GM23248 (cell line): ENCODE measurements at regions not wholly inside any gene's neighbourhood (a gene's known extent, or its start where the extent isn't known, plus 50 kb on each side); places are given as distances from the start of the nearest gene placed in this dataset.
"Not testable (repeated sequence)": the region's sequence is repeated elsewhere in the genome, so short reads cannot be mapped to it uniquely, and the experiment has no call there.

ENCODE experiments used
- DNase-seq: peaks from one replicate; pipeline ENCODE4 v3.0.0-alpha.2; 2015
- H2AFZ ChIP-seq: fragments of 200-600 bp; sonication (generic); 2 replicates; pipeline ENCODE4 v1.6.1; 2016; ENCODE audit warnings: antibody characterized with exemption
- H3F3A ChIP-seq: fragments of 200-600 bp; sonication (generic); 2 replicates; pipeline ENCODE4 v1.6.1; 2016; ENCODE audit warnings: mild to moderate bottlenecking, antibody characterized with exemption, mixed run types; ENCODE audit not compliant: insufficient read depth
- H3K27ac ChIP-seq: fragments of 200-600 bp; sonication (generic); 2 replicates; pipeline ENCODE4 v1.5.1; 2016; ENCODE audit warnings: mild to moderate bottlenecking
- H3K27me3 ChIP-seq: fragments of 200-600 bp; sonication (generic); replicated peaks from 2 replicates; pipeline ENCODE4 v1.6.1; 2016; ENCODE audit warnings: mild to moderate bottlenecking; ENCODE audit not compliant: insufficient read depth
- H3K36me3 ChIP-seq: fragments of 200-600 bp; sonication (generic); 2 replicates; pipeline ENCODE4 v1.6.1; 2016; ENCODE audit warnings: low read depth, mild to moderate bottlenecking
- H3K4me1 ChIP-seq: fragments of 200-600 bp; sonication (generic); 2 replicates; pipeline ENCODE4 v1.6.1; 2016; ENCODE audit warnings: mild to moderate bottlenecking; ENCODE audit not compliant: insufficient read depth
- H3K4me2 ChIP-seq: fragments of 200-600 bp; sonication (generic); one replicate; pipeline ENCODE4 v1.6.1; 2016; ENCODE audit warnings: mild to moderate bottlenecking; ENCODE audit not compliant: unreplicated experiment
- H3K4me3 ChIP-seq: fragments of 200-600 bp; sonication (generic); 2 replicates; pipeline ENCODE4 v1.5.1; 2016; ENCODE audit warnings: mild to moderate bottlenecking
- H3K79me2 ChIP-seq: fragments of 200-600 bp; sonication (generic); 2 replicates; pipeline ENCODE4 v1.6.1; 2016; ENCODE audit warnings: mild to moderate bottlenecking; ENCODE audit not compliant: insufficient read depth
- H3K9ac ChIP-seq: fragments of 200-600 bp; sonication (generic); 2 replicates; pipeline ENCODE4 v1.6.1; 2016; ENCODE audit warnings: mild to moderate bottlenecking
- H3K9me2 ChIP-seq: fragments of 200-600 bp; sonication (generic); 2 replicates; pipeline ENCODE4 v1.6.1; 2016; ENCODE audit warnings: mixed run types, mild to moderate bottlenecking, moderate library complexity; ENCODE audit not compliant: insufficient read depth
- H3K9me3 ChIP-seq: fragments of 200-600 bp; sonication (generic); one replicate; pipeline ENCODE4 v1.6.1; 2017; ENCODE audit warnings: low read depth
- H4K20me1 ChIP-seq: fragments of 200-600 bp; sonication (generic); 2 replicates; pipeline ENCODE4 v1.6.0; 2016; ENCODE audit not compliant: insufficient read depth
- EZH2 ChIP-seq: fragments of 200-600 bp; sonication (generic); IDR thresholded peaks from 2 replicates; pipeline ENCODE4 v1.6.1; 2018; ENCODE audit warnings: antibody characterized with exemption, mild to moderate bottlenecking; ENCODE audit not compliant: insufficient read depth, poor library complexity, severe bottlenecking
- EZH2phosphoT487 ChIP-seq: fragments of 200-600 bp; sonication (generic); IDR thresholded peaks from 2 replicates; pipeline ENCODE4 v1.6.1; 2018; ENCODE audit warnings: antibody characterized with exemption, moderate library complexity, mild to moderate bottlenecking, low read depth; ENCODE audit not compliant: insufficient read depth
- WGBS, 2 experiments: methylation state at CpG; one replicate each; pipeline ENCODE4 v1.1.6; 2015 to 2017; ENCODE audit warnings: low lambda C conversion rate in 2 of 2, low coverage in 1 of 2; ENCODE audit errors: missing lambda C conversion rate in 2 of 2; 5-methylcytosine and 5-hydroxymethylcytosine counted together
- in situ Hi-C: fragments of 300-500 bp; cut with MboI; formaldehyde crosslinking; loops from 2 replicates; pipeline ENCODE4 v1.15.0; 2020

- Histone ChIP-seq H3K36me3 (no peaks in the 10 kb centered on the region), H3K4me3 (no peak overlapping the region), H3K9me2 (no peaks in the 10 kb centered on the region), H3K4me2 (no peak overlapping the region), H3K27ac (no peak overlapping the region), H3K79me2 (no peaks in the 10 kb centered on the region), H3K4me1 (peaks cover 3% of the 10 kb centered on the region; the same call in 1 of the 2 replicates), H3F3A (0 out of 2 replicates have a peak, but pooled peaks cover 3% of the 10 kb centered on the region), H3K9ac (no peak overlapping the region), H3K9me3 (no peaks in the 10 kb centered on the region), H4K20me1 (no peaks in the 10 kb centered on the region), H2AFZ (no peak overlapping the region), H3K27me3 (no peaks in the 10 kb centered on the region)
- in situ Hi-C loops, result loop anchor here (25.0 kb wide), 1 partner anchor 772 kb away; no protein-coding TSS in a partner anchor
- 87 to 88% methylated on average over 12 of the region's 12 CpGs for WGBS, 2 experiments
- TF ChIP-seq EZH2phosphoT487 (no peak), EZH2 (no peak)
- DNase-seq, result no peak
Observed at GRCh38 chr15:77939851-77940250, 137.7 kb downstream of the TBC1D2B start.

DNA sequence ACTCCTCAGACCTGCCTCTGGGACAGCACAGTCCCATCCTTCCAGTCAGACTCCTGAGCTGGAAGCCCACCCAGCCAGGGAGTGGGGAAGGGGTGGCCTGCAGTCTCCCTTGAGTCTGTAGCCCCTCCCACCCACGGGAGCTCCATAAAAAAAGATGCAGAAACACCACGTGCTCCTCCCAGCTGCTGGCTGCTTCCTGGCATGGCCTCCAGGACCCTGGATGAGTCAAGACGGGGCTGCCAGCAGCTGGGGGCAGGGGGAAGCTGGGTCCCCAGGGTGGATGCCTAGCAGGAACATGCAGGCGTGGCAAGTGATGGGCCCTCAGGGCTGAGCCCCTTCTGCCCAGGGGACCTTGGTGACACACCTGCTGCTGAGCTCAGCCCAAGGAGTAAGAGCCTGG, 138.5 kb downstream of the TBC1D2B start:
- H3K27ac ChIP-seq, H3K36me3 ChIP-seq, H3K9me2 ChIP-seq, H3K27me3 ChIP-seq, DNase-seq, H3K79me2 ChIP-seq, H3K4me1 ChIP-seq, H4K20me1 ChIP-seq, H3K4me3 ChIP-seq, H3F3A ChIP-seq, H3K4me2 ChIP-seq, H3K9me3 ChIP-seq, H3K9ac ChIP-seq, H2AFZ ChIP-seq: not testable (repeated sequence)
- in situ Hi-C loops, result loop anchor here (25.0 kb wide), 1 partner anchor 773 kb away; no protein-coding TSS in a partner anchor
- 41 to 48% methylated on average over 4 of the region's 4 CpGs for WGBS, 2 experiments

- not testable (repeated sequence) for H3K27ac ChIP-seq, H2AFZ ChIP-seq, H4K20me1 ChIP-seq, H3K27me3 ChIP-seq, DNase-seq, H3K9ac ChIP-seq, H3K9me3 ChIP-seq, H3K79me2 ChIP-seq, H3K4me3 ChIP-seq, H3K4me1 ChIP-seq, H3K36me3 ChIP-seq, H3K9me2 ChIP-seq, H3K4me2 ChIP-seq, H3F3A ChIP-seq
- in situ Hi-C loops, result loop anchor here (25.0 kb wide), 1 partner anchor 774 kb away; no protein-coding TSS in a partner anchor
- 63 to 79% methylated on average over 7 to 12 of the region's 12 CpGs for WGBS, 2 experiments
Observed at GRCh38 chr15:77938546-77938945, 139.0 kb downstream of the TBC1D2B start.

GRCh38 chr15:77936567-77936966, 140.9 kb downstream of the TBC1D2B start:
- not testable (repeated sequence) for H3K79me2 ChIP-seq, H3K9me2 ChIP-seq, H3K36me3 ChIP-seq, H3K4me2 ChIP-seq, DNase-seq, H3K27ac ChIP-seq, H2AFZ ChIP-seq, H3K9me3 ChIP-seq, H3K27me3 ChIP-seq, H3K9ac ChIP-seq, H3K4me1 ChIP-seq, H3K4me3 ChIP-seq, H4K20me1 ChIP-seq, H3F3A ChIP-seq
- in situ Hi-C loops, result loop anchor here (25.0 kb wide), 1 partner anchor 776 kb away; no protein-coding TSS in a partner anchor

DNA sequence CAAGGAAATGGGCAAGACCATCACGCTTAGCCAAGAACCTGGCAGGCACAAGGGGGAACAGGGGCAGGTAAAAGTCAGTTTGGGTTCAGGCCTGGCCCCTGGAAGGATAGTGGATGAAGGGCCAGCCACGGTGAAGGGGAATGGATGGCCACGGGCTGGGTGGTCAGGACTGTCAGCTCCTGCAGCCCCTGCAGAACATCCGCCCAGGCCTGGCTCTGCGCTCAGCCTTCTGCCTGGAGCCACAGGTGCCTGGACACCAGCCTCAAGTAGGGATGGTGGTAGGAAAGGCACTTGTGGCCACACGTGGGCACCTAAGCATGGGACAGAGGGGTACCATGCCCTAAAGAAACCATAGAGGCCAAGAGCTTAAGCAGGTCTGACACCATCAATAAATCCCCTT, 143.0 kb downstream of the TBC1D2B start:
- not testable (repeated sequence) for H3K4me3 ChIP-seq, DNase-seq, H3K27me3 ChIP-seq, H3F3A ChIP-seq, H3K9ac ChIP-seq, H2AFZ ChIP-seq, H3K36me3 ChIP-seq, H3K27ac ChIP-seq, H3K9me3 ChIP-seq, H3K79me2 ChIP-seq, H3K4me2 ChIP-seq, H3K9me2 ChIP-seq, H4K20me1 ChIP-seq, H3K4me1 ChIP-seq
- in situ Hi-C loops, result loop anchor here (25.0 kb wide), 1 partner anchor 778 kb away; no protein-coding TSS in a partner anchor
- 52 to 57% methylated on average over 5 to 6 of the region's 6 CpGs for WGBS, 2 experiments

- in situ Hi-C loops, result loop anchor here (25.0 kb wide), 1 partner anchor 781 kb away; no protein-coding TSS in a partner anchor
- not testable (repeated sequence) for H3K4me3 ChIP-seq, DNase-seq, H3F3A ChIP-seq, H3K27me3 ChIP-seq, H3K4me2 ChIP-seq, H3K27ac ChIP-seq, H3K36me3 ChIP-seq, H4K20me1 ChIP-seq, H3K4me1 ChIP-seq, H3K9ac ChIP-seq, H3K9me3 ChIP-seq, H3K9me2 ChIP-seq, H2AFZ ChIP-seq, H3K79me2 ChIP-seq
- WGBS, 2 experiments, result 67 to 86% methylated on average over 3 to 4 of the region's 4 CpGs
Observed at GRCh38 chr15:77930907-77931306, 146.6 kb downstream of the TBC1D2B start.

DNA sequence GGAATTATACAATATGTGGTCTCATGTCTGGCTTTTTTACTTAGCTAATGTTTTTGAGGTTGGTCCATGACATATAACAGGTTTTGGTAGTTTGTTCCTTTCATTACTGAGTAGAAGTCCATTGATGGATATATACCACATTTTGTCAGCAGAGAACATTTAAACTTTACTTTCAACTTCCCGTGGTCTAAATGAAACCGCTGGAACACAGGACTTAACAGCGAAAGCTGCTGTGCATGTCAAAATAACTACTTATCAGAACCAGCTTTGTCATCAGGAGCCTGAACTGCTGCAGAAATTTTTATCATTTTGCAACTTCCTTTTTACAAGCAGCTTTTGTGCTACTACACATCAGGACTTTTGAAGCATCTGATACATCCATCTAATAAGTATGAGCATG, 147.0 kb downstream of the TBC1D2B start:
- not testable (repeated sequence) for H3K4me3 ChIP-seq, H3K79me2 ChIP-seq, DNase-seq, H3K9ac ChIP-seq, H3K4me1 ChIP-seq, H4K20me1 ChIP-seq, H3K36me3 ChIP-seq, H3K4me2 ChIP-seq, H3F3A ChIP-seq, H3K27ac ChIP-seq, H2AFZ ChIP-seq, H3K27me3 ChIP-seq, H3K9me2 ChIP-seq, H3K9me3 ChIP-seq
- in situ Hi-C loops, result loop anchor here (25.0 kb wide), 1 partner anchor 782 kb away; no protein-coding TSS in a partner anchor
- 2 to 5% methylated on average over 3 of the region's 3 CpGs for WGBS, 2 experiments
